ENCODE measurements at regions not wholly inside any gene's neighbourhood (a gene's known extent, or its start where the extent isn't known, plus 50 kb on each side); places are given as distances from the start of the nearest gene placed in this dataset.

DNA sequence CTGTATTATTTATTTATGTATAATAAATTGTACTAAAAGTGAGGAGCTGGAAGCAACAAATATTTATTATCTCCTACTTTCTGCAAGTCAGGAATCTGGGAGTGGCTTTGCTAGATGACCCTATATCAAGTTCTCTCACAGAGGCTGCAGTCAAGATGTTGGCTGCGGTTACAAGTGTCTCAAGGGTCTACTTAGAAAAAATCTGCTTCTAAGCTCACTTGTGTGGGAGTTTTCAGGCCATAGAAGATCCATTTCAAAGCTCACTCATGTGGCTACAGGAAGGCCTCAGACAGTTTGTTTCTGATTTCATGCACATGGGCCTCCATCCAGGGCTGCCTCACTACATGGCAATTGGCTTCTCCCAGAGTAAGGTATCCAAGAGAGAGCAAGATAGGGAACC is 551.1 kb downstream of the CAAP1 start:
- TF ChIP-seq, protein P1, sequence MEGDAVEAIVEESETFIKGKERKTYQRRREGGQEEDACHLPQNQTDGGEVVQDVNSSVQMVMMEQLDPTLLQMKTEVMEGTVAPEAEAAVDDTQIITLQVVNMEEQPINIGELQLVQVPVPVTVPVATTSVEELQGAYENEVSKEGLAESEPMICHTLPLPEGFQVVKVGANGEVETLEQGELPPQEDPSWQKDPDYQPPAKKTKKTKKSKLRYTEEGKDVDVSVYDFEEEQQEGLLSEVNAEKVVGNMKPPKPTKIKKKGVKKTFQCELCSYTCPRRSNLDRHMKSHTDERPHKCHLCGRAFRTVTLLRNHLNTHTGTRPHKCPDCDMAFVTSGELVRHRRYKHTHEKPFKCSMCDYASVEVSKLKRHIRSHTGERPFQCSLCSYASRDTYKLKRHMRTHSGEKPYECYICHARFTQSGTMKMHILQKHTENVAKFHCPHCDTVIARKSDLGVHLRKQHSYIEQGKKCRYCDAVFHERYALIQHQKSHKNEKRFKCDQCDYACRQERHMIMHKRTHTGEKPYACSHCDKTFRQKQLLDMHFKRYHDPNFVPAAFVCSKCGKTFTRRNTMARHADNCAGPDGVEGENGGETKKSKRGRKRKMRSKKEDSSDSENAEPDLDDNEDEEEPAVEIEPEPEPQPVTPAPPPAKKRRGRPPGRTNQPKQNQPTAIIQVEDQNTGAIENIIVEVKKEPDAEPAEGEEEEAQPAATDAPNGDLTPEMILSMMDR (IDR thresholded peaks at IDR 0.05; ENCODE audit: insufficient read depth, low read depth, low read length, missing control alignments): no peak
- H3K4me3 ChIP-seq (ENCODE audit: low read depth, low read length): no peak overlapping the region
- no peak for DNase-seq (ENCODE audit: low read depth)

DNA sequence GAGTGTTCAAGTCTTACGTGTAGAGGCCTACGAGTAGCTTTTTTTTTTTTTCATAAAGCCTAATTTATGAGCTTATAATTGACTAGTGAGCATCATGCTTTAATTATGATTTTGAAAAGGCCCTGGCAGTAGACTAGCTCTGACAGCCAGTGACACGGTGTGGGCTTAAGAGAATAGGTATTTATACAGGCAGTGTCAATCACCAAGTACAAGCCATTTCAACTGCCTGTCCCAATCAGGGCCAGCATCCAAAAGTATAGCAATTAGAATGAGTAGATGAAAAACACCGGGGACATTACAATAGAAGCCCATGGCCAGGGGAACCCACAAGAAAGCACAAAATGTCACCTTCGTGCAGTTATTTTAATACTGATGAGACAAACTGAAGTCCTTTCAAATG is 552.8 kb downstream of the CAAP1 start:
- TF ChIP-seq, protein P1 (IDR thresholded peaks at IDR 0.05; ENCODE audit: insufficient read depth, low read depth, low read length, missing control alignments): no peak
- H3K4me3 ChIP-seq (ENCODE audit: low read depth, low read length): no peak overlapping the region
- DNase-seq (ENCODE audit: low read depth): no peak

DNA sequence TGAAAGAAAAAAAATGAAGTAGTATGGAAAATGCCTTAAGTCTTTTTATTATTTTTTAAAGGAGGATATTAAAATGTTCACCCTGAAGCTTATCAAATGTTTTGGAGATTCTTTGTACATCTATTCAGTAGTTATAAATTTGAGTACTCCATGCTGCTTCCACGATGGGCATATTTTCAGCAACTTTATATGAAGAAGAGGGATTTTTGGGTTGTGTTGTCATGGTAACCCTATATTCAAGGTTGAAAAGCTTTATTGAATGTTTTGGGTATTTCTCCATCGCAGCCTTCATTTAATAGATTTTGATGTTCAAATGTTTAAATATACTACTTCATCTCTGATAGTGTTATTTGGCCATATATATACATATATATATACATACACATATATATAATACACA is 557.5 kb downstream of the CAAP1 start:
- TF ChIP-seq, protein P1 (IDR thresholded peaks at IDR 0.05; ENCODE audit: insufficient read depth, low read depth, low read length, missing control alignments): no peak

DNA sequence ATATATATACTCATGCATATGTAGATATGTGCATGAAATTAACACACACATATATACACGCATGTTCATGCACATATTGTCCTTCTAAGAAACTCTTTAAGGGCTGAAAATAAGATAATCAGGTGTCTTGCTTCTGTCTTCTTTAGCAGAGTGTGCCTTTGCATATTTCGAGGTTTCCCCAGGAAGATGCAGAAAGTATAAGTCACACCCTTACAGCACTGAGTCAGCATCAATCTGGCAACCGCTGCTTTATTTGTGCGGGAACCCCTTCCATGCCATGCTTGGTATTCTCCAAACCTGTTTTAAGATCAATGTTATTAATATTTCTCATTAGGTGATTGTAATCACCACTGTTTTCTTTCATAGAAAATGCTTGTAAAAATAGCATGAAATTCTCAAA is 557.9 kb downstream of the CAAP1 start:
- no peak overlapping the region for H3K4me3 ChIP-seq (ENCODE audit: low read depth, low read length)
- no peak for DNase-seq (ENCODE audit: low read depth)
- TF ChIP-seq, protein P1 (IDR thresholded peaks at IDR 0.05; ENCODE audit: insufficient read depth, low read depth, low read length, missing control alignments): no peak

More for the DNA sequence above, 557.5 kb downstream of the CAAP1 start:
- DNase-seq (ENCODE audit: low read depth): no peak
- no peak overlapping the region for H3K4me3 ChIP-seq (ENCODE audit: low read depth, low read length)

DNA sequence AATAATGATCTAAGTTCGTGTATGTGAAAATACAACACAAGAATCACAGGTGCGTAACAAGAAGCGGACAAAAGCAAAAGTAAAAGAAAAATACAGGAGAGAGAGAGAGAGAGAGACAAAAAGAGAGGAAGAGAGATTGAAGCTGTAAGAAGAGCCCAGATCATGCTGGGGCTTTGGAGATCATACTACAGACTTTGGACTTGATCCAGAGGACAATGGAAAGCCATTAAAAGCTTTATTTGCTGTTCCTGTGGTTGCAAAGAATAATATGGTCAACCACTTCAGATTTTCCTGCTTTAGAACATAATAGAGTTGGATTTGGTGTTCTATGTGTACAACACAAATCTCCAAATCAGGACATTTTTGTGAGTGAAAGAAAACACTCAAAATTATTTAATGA is 561.4 kb downstream of the CAAP1 start:
- TF ChIP-seq, protein P1 (IDR thresholded peaks at IDR 0.05; ENCODE audit: insufficient read depth, low read depth, low read length, missing control alignments): no peak
- H3K4me3 ChIP-seq (ENCODE audit: low read depth, low read length): no peak overlapping the region
- no peak for DNase-seq (ENCODE audit: low read depth)

DNA sequence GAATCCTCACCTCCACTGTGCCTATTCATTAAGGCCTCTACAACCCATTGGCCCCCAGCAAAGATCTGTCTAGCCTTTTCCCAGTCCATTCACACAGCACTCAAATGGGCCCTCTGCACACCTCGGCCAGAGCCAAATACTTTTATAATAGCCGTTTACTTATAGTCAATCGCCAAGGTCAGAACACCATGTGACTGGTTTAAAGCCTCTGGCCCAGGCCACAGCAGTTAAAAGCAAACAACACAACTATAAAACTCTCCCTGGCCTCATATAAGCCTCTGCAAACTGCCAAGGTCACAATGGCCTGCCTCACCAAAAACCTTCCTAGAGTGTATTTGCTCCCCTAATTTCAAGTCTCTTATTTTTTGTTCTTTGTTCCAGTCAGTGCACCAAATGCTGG is 562.6 kb downstream of the CAAP1 start:
- DNase-seq (ENCODE audit: low read depth): no peak
- H3K4me3 ChIP-seq (ENCODE audit: low read depth, low read length): no peak overlapping the region
- TF ChIP-seq, protein P1 (IDR thresholded peaks at IDR 0.05; ENCODE audit: insufficient read depth, low read depth, low read length, missing control alignments): no peak

DNA sequence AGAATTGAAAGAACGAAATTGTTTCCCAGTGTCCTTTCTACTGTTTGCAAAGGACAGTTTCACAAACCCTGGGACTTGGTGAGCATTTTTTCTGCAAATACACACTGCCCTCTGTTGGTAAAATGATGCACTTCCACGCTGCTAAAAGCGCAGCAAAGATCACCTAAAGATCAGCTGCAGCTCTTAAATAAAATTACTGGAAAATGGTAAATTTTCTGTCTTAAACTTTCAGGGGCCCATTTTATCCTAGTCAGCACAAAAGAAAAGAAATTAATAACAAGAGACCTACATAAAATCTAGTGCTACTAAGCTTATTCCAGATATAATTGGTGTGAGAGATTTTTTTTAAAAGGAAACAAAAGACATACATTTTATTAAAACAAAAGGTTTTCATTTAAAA is 566.0 kb downstream of the CAAP1 start:
- TF ChIP-seq, protein P1 (IDR thresholded peaks at IDR 0.05; ENCODE audit: insufficient read depth, low read depth, low read length, missing control alignments): peak; percentile 65
- no peak overlapping the region for H3K4me3 ChIP-seq (ENCODE audit: low read depth, low read length)
- peak; percentile 62 for DNase-seq (ENCODE audit: low read depth)

Measured in GM12865 (cell line).